ENCODE measurements at regions not wholly inside any gene's neighbourhood (a gene's known extent, or its start where the extent isn't known, plus 50 kb on each side); places are given as distances from the start of the nearest gene placed in this dataset.
"Not testable (repeated sequence)": the region's sequence is repeated elsewhere in the genome, so short reads cannot be mapped to it uniquely, and the experiment has no call there.

- Mint-ChIP-seq H3K27me3 (peaks cover 0 to 29% of the 10 kb centered on the region in 2 donors), H3K4me3 (no peak overlapping the region), H3K9me3 (no peaks in the 10 kb centered on the region), H3K36me3 (no peaks in the 10 kb centered on the region), H3K4me1 (no peaks in the 10 kb centered on the region), H3K27ac (no peak overlapping the region)
- ATAC-seq (replicated peaks), result no peak
- no peak for DNase-seq
Observed at GRCh38 chrX:40530509-40530908, 50.3 kb upstream of the ATP6AP2 start.

- Mint-ChIP-seq H3K27me3 (peaks cover 0 to 28% of the 10 kb centered on the region in 2 donors), H3K27ac (no peak overlapping the region), H3K9me3 (no peaks in the 10 kb centered on the region), H3K36me3 (no peaks in the 10 kb centered on the region), H3K4me1 (no peaks in the 10 kb centered on the region), H3K4me3 (no peak overlapping the region)
- ATAC-seq (replicated peaks), result no peak
- DNase-seq, result no peak
Observed at GRCh38 chrX:40527543-40527942, 53.2 kb upstream of the ATP6AP2 start.

GRCh38 chrX:40526412-40526811 lies 54.4 kb upstream of the ATP6AP2 start:
- no peak for DNase-seq
- Mint-ChIP-seq H3K27me3 (peaks cover 0 to 28% of the 10 kb centered on the region in 2 donors), H3K27ac (no peak overlapping the region), H3K4me3 (no peak overlapping the region), H3K4me1 (no peaks in the 10 kb centered on the region), H3K9me3 (no peaks in the 10 kb centered on the region), H3K36me3 (no peaks in the 10 kb centered on the region)
- ATAC-seq (replicated peaks), result no peak

- DNase-seq; H3K9me3 Mint-ChIP-seq; H3K4me3 Mint-ChIP-seq; ATAC-seq (replicated peaks); H3K36me3 Mint-ChIP-seq; H3K27ac Mint-ChIP-seq; H3K4me1 Mint-ChIP-seq: not testable (repeated sequence)
- peaks cover 0 to 26% of the 10 kb centered on the region in 2 donors for H3K27me3 Mint-ChIP-seq
Observed at GRCh38 chrX:40525901-40526300, 54.9 kb upstream of the ATP6AP2 start.

DNA sequence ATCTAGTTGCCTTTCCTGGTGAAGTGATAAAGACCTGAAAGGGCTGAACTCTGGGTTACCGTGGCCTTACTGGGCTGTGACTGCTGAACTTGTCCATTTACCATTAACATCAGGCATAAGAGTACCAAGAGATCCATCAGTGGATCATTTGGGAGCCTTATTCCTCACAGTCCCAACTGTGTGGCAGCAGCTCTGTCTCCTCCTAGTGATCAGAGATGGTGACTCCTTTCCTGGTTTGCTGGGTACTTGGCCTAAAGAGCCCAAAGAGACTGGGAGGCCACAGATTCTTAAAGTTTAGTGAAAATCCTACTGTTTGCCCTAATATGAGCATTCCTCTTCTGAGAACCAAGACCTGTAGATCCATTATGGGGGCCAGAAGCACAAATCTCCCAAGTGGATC lies 56.3 kb upstream of the ATP6AP2 start:
- Mint-ChIP-seq H3K4me3 (no peak overlapping the region), H3K4me1 (no peaks in the 10 kb centered on the region), H3K27me3 (peaks cover 0 to 19% of the 10 kb centered on the region in 2 donors), H3K27ac (no peak overlapping the region), H3K36me3 (no peaks in the 10 kb centered on the region), H3K9me3 (no peaks in the 10 kb centered on the region)
- ATAC-seq (replicated peaks) (no peak), DNase-seq (no peak)

DNA sequence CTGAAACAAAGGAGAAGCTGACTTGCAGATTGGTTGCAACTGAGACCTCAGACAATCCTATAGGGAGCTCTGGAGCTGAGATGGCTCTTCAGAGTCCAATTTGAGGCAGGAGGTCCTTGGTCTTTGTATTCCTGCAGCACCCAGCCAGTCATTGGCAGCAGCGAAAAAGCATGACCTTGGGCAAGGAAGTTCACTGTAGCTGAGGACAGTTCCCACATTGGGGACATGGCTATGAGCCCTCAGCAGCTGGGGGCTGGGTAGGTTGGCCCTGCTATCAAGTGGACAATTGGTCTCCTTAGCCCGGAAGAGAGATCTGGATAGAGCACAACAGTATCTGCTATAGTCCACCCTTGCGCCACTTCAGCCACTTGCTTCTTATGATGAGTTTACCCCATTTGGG lies 56.9 kb upstream of the ATP6AP2 start:
- Mint-ChIP-seq H3K9me3 (no peaks in the 10 kb centered on the region), H3K4me3 (no peak overlapping the region)

DNA sequence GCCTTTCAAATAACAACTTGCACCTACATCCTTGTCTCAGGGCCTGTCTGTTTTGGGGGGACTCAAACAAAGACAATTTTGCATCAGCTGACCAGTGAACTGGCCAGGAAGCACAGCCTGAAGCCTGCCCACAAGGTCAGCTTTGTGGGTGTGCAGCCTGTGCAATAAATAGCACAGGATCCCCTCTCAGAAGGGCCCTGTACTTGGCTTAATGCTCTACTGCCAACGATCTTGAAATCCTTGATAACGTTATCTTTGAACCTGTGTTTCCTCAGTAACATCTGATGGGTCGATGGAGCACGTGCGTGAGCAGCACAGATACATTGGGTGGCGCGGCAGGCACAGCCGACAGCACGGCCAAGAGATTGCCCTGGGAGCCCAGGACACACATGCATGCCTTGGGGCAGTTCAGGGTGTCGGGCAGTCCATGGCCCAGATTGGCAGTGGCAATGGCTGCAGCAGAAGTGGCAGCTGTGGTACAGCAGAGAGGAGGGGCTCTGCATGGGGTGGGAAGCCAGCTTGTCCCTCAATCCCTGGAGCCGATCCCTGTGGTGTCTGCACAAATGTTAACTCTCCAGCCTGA lies 58.8 kb upstream of the ATP6AP2 start:
- Mint-ChIP-seq H3K9me3 (no peaks in the 10 kb centered on the region), H3K27ac (no peak overlapping the region), H3K4me3 (no peak overlapping the region), H3K36me3 (no peaks in the 10 kb centered on the region), H3K27me3 (peaks cover 4 to 15% of the 10 kb centered on the region in 2 donors), H3K4me1 (no peaks in the 10 kb centered on the region)
- ATAC-seq (replicated peaks) (no peak), DNase-seq (no peak)

More for the DNA sequence above, 56.9 kb upstream of the ATP6AP2 start:
- Mint-ChIP-seq H3K36me3 (no peaks in the 10 kb centered on the region), H3K27me3 (peaks cover 0 to 19% of the 10 kb centered on the region in 2 donors), H3K27ac (no peak overlapping the region), H3K4me1 (no peaks in the 10 kb centered on the region)
- ATAC-seq (replicated peaks), result no peak
- DNase-seq, result no peak

DNA sequence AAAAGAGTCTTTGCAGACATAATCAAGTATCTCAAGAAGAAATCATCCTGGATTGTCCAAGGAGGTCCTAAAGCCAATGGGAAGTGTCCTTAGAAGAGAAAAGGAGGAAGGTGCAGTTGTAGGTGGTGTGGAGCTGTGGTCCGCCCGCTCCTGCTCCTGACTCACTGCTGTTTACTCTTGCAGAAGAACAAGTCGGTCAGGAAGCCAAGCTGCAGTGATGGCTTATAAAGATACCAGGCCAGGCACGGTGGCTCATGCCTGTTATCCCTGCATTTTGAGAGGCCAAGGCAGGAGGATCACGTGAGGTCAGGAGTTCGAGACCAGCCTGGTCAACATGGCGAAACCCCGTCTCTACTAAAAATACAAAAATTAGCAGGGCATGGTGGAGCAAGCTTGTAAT lies 66.4 kb upstream of the ATP6AP2 start:
- peaks cover 3 to 4% of the 10 kb centered on the region in 2 donors for H3K9me3 Mint-ChIP-seq
- no peaks in the 10 kb centered on the region for H3K36me3 Mint-ChIP-seq
- DNase-seq (no peak), ATAC-seq (replicated peaks) (no peak)
- H3K27me3 Mint-ChIP-seq, result peaks cover 4 to 14% of the 10 kb centered on the region in 2 donors
- no peak overlapping the region for H3K4me3 Mint-ChIP-seq
- H3K27ac Mint-ChIP-seq, result no peak overlapping the region
- no peaks in the 10 kb centered on the region for H3K4me1 Mint-ChIP-seq

DNA sequence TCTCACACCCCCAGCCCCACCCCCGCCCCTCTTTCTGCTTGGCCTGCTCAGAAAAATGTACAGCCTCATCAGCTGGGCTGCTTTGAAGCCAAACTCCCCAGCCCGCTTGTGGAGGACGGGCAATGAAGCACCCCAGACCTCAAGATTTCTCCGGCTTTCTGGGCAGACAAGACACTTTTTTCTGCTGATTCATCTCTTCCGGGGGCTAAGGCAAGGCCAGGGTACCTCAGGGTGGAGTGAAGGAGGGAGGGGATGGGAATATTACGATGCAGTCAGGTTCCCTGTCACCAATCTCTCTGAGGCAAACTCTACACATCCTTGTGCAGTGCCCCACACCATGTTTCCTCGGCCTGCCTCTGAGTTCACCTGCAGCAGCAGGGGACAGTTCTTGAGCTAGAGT lies 66.9 kb upstream of the ATP6AP2 start:
- Mint-ChIP-seq H3K4me1 (no peaks in the 10 kb centered on the region), H3K4me3 (no peak overlapping the region), H3K27me3 (peaks cover 4 to 19% of the 10 kb centered on the region in 2 donors), H3K36me3 (no peaks in the 10 kb centered on the region), H3K9me3 (peaks cover 3 to 4% of the 10 kb centered on the region in 2 donors), H3K27ac (no peak overlapping the region)
- no peak for DNase-seq
- ATAC-seq (replicated peaks), result no peak

DNA sequence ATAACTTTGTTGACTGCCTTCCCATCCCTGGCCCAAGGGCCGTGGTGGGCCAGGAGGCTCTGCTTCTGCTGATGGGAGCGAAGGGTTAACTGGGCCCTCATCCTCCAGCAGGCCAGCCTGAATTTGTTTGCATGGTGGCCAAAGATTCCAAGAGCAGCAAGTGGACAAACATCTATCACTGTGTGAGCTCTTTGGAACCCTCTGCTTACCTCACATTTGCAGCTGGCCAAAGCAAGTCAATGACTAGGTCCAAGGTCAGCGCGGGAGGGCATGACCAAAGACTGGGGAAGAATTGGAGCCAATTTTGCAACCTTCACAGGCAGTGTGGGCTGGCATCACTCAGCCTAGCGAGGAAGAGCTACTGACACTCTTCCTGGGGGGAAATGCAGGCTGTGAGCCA lies 67.8 kb upstream of the ATP6AP2 start:
- peaks cover 0 to 1% of the 10 kb centered on the region in 2 donors for H3K4me1 Mint-ChIP-seq
- H3K27me3 Mint-ChIP-seq, result peaks cover 0 to 19% of the 10 kb centered on the region in 2 donors
- H3K9me3 Mint-ChIP-seq, result peaks cover 3 to 4% of the 10 kb centered on the region in 2 donors
- no peak overlapping the region for H3K4me3 Mint-ChIP-seq
- ATAC-seq (replicated peaks) (no peak), DNase-seq (no peak)
- H3K27ac Mint-ChIP-seq, result no peak overlapping the region
- no peaks in the 10 kb centered on the region for H3K36me3 Mint-ChIP-seq

- DNase-seq (no peak), ATAC-seq (replicated peaks) (no peak)
- Mint-ChIP-seq H3K36me3 (no peaks in the 10 kb centered on the region), H3K9me3 (peaks cover 3 to 4% of the 10 kb centered on the region in 2 donors), H3K4me3 (no peak overlapping the region), H3K27ac (no peak overlapping the region), H3K27me3 (peaks cover 5 to 31% of the 10 kb centered on the region in 2 donors), H3K4me1 (peaks cover 0 to 1% of the 10 kb centered on the region in 2 donors)
Observed at GRCh38 chrX:40511258-40511657, 69.5 kb upstream of the ATP6AP2 start.

DNA sequence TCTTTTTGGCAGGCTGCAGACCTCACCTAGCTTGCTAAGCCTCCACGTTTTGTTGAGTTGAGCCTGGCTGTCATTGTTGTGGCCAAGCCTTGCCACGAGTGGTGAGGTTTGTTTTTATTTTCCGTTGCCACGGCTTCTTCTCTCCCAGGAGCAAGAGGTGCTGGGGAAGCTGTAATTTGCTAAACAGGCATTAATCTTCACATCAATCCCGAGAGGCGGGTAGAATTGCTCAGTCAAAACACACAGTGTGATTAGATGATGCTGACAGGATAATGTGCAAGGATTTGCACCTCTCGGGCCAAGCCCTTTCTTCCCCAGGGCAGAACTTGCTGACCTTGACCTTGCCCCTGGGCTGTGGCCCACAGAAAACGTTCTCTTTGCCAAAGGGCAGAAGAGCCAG lies 72.2 kb upstream of the ATP6AP2 start:
- DNase-seq (no peak), ATAC-seq (replicated peaks) (no peak)
- Mint-ChIP-seq H3K9me3 (peaks cover 5 to 7% of the 10 kb centered on the region in 2 donors), H3K4me1 (peaks cover 0 to 1% of the 10 kb centered on the region in 2 donors), H3K4me3 (no peak overlapping the region), H3K27me3 (peaks cover 5 to 33% of the 10 kb centered on the region in 2 donors), H3K27ac (no peak overlapping the region), H3K36me3 (no peaks in the 10 kb centered on the region)

DNA sequence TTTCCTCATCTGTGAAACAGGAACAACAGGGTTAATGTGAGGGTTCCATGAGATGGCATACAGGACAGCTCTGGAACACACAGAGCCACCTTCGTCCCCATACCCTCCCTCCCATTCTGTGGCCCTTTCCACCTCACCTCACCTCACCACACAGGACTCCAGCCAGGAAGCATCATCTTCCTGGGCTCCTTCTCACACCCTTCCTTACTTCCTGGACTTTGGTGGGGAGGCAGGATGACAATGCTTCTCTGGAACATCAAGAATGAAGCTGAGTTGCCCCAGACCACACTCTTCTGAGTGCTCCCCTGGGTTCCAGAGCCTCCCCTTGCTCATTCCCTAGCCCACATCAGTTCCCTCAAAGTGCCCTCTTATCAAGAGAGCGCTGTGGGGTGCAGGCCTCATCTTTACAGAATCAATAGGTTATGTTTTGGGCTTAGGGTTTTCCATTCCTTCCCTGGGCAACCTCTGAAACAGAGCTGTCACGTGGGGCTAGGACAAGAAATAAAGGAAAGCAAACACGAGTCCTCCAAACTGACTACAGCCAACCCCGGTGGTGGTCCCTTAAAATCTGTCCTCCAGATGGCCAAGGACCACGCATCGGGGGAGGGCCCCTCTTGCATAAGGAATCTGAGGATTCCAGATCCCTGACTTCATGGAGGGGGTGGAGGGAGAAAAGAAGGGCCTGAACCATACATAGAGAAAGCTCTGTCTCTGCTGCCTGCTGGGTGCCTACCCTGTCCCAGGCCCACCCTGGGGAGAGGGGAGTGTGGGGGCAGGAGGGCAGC lies 74.4 kb upstream of the ATP6AP2 start:
- H3K36me3 Mint-ChIP-seq, result no peaks in the 10 kb centered on the region

GRCh38 chrX:40504801-40505605 lies 75.8 kb upstream of the ATP6AP2 start:
- ATAC-seq (replicated peaks) (peak in 1 of 2 donors; percentile 39), DNase-seq (no peak)
- Mint-ChIP-seq H3K27me3 (peaks cover 5 to 43% of the 10 kb centered on the region in 2 donors), H3K9me3 (peaks cover 2 to 4% of the 10 kb centered on the region in 2 donors), H3K36me3 (no peaks in the 10 kb centered on the region), H3K27ac (no peak overlapping the region), H3K4me3 (no peak overlapping the region), H3K4me1 (peaks cover 0 to 5% of the 10 kb centered on the region in 2 donors)

More for the DNA sequence above, 74.4 kb upstream of the ATP6AP2 start:
- ATAC-seq (replicated peaks) (no peak), DNase-seq (no peak)
- H3K9me3 Mint-ChIP-seq, result peaks cover 5 to 7% of the 10 kb centered on the region in 2 donors
- peaks cover 0 to 1% of the 10 kb centered on the region in 2 donors for H3K4me1 Mint-ChIP-seq
- H3K27me3 Mint-ChIP-seq, result peaks cover 5 to 37% of the 10 kb centered on the region in 2 donors
- H3K27ac Mint-ChIP-seq, result peak overlapping the region; percentile 32
- no peak overlapping the region for H3K4me3 Mint-ChIP-seq

All from stimulated activated naive B cell treated with anti-CD40 and anti-IgM and Interleukin-4, amounts not matched to agents 10 μg/mL and 1 μg/mL and 100 μg/mL, for 72 hours (primary cell).